ENCODE measurements at regions not wholly inside any gene's neighbourhood (a gene's known extent, or its start where the extent isn't known, plus 50 kb on each side); places are given as distances from the start of the nearest gene placed in this dataset.

GRCh38 chr21:33155422-33155821, 74.3 kb upstream of the IFNAR2 start:
- Mint-ChIP-seq H3K27me3 (ENCODE audit: low read depth, unreplicated experiment) (peaks cover 37% of the 10 kb centered on the region), H3K9me3 (ENCODE audit: unreplicated experiment) (peaks cover 4% of the 10 kb centered on the region), H3K4me3 (ENCODE audit: unreplicated experiment) (no peak overlapping the region), H3K4me1 (ENCODE audit: low read depth, unreplicated experiment) (no peaks in the 10 kb centered on the region), H3K27ac (ENCODE audit: unreplicated experiment) (no peak overlapping the region), H3K36me3 (ENCODE audit: low read depth, unreplicated experiment) (peaks cover 2% of the 10 kb centered on the region)
- no peak for FAIRE-seq
- Histone ChIP-seq H4K20me1 (ENCODE audit: insufficient read depth, low read length) (no peaks in the 10 kb centered on the region), H3K79me2 (ENCODE audit: insufficient read depth, low read length) (no peaks in the 10 kb centered on the region), H3K27ac (ENCODE audit: low read depth, low read length) (no peak overlapping the region), H3K36me3 (ENCODE audit: insufficient read depth, low read length) (no peaks in the 10 kb centered on the region), H2AFZ (ENCODE audit: low read depth, low read length) (no peak overlapping the region), H3K4me3 (ENCODE audit: insufficient read depth, low read depth, low read length) (no peak overlapping the region), H3K27me3 (ENCODE audit: insufficient read depth, low read length) (peaks cover 10% of the 10 kb centered on the region), H3K4me2 (ENCODE audit: low read length) (no peak overlapping the region), H3K9me3 (ENCODE audit: insufficient read depth, low read depth, low read length) (no peaks in the 10 kb centered on the region), H3K4me1 (ENCODE audit: insufficient read depth, low read length) (no peaks in the 10 kb centered on the region), H3K9ac (ENCODE audit: low read length) (no peak overlapping the region)
- no peak for TF ChIP-seq CTCF (IDR thresholded peaks at IDR 0.05; ENCODE audit: insufficient read depth, low read depth, low read length)
- no peak for TF ChIP-seq EZH2 (IDR thresholded peaks at IDR 0.05; ENCODE audit: insufficient read depth, low read length)
- no peak for DNase-seq (ENCODE audit: low read depth)

GRCh38 chr21:33157303-33157702, 72.4 kb upstream of the IFNAR2 start:
- no peak overlapping the region for H2AFZ ChIP-seq (ENCODE audit: low read depth, low read length)
- no peak overlapping the region for H3K4me2 ChIP-seq (ENCODE audit: low read length)
- Mint-ChIP-seq H3K9me3 (ENCODE audit: unreplicated experiment) (peaks cover 4% of the 10 kb centered on the region), H3K4me1 (ENCODE audit: low read depth, unreplicated experiment) (no peaks in the 10 kb centered on the region), H3K27me3 (ENCODE audit: low read depth, unreplicated experiment) (peaks cover 28% of the 10 kb centered on the region), H3K27ac (ENCODE audit: unreplicated experiment) (no peak overlapping the region), H3K36me3 (ENCODE audit: low read depth, unreplicated experiment) (no peaks in the 10 kb centered on the region), H3K4me3 (ENCODE audit: unreplicated experiment) (no peak overlapping the region)
- H3K4me1 ChIP-seq (ENCODE audit: insufficient read depth, low read length) = no peaks in the 10 kb centered on the region
- H3K9me3 ChIP-seq (ENCODE audit: insufficient read depth, low read depth, low read length) = no peaks in the 10 kb centered on the region
- no peak overlapping the region for H3K27ac ChIP-seq (ENCODE audit: low read depth, low read length)
- H3K4me3 ChIP-seq (ENCODE audit: insufficient read depth, low read depth, low read length) = no peak overlapping the region
- DNase-seq (ENCODE audit: low read depth) = no peak
- no peaks in the 10 kb centered on the region for H4K20me1 ChIP-seq (ENCODE audit: insufficient read depth, low read length)
- no peak overlapping the region for H3K9ac ChIP-seq (ENCODE audit: low read length)
- TF ChIP-seq EZH2 (IDR thresholded peaks at IDR 0.05; ENCODE audit: insufficient read depth, low read length) (no peak), CTCF (IDR thresholded peaks at IDR 0.05; ENCODE audit: insufficient read depth, low read depth, low read length) (no peak)
- no peak for FAIRE-seq
- no peaks in the 10 kb centered on the region for H3K36me3 ChIP-seq (ENCODE audit: insufficient read depth, low read length)
- H3K79me2 ChIP-seq (ENCODE audit: insufficient read depth, low read length) = no peaks in the 10 kb centered on the region
- H3K27me3 ChIP-seq (ENCODE audit: insufficient read depth, low read length) = peaks cover 6% of the 10 kb centered on the region

GRCh38 chr21:33158654-33159053, 71.1 kb upstream of the IFNAR2 start:
- H3K4me3 Mint-ChIP-seq (ENCODE audit: unreplicated experiment) = no peak overlapping the region
- Histone ChIP-seq H3K27ac (ENCODE audit: low read depth, low read length) (no peak overlapping the region), H3K4me3 (ENCODE audit: insufficient read depth, low read depth, low read length) (no peak overlapping the region), H2AFZ (ENCODE audit: low read depth, low read length) (no peak overlapping the region), H4K20me1 (ENCODE audit: insufficient read depth, low read length) (no peaks in the 10 kb centered on the region), H3K9me3 (ENCODE audit: insufficient read depth, low read depth, low read length) (no peaks in the 10 kb centered on the region), H3K36me3 (ENCODE audit: insufficient read depth, low read length) (no peaks in the 10 kb centered on the region), H3K4me1 (ENCODE audit: insufficient read depth, low read length) (no peaks in the 10 kb centered on the region), H3K27me3 (ENCODE audit: insufficient read depth, low read length) (peaks cover 13% of the 10 kb centered on the region), H3K4me2 (ENCODE audit: low read length) (no peak overlapping the region), H3K9ac (ENCODE audit: low read length) (no peak overlapping the region), H3K79me2 (ENCODE audit: insufficient read depth, low read length) (no peaks in the 10 kb centered on the region)
- no peak overlapping the region for H3K27ac Mint-ChIP-seq (ENCODE audit: unreplicated experiment)
- no peaks in the 10 kb centered on the region for H3K36me3 Mint-ChIP-seq (ENCODE audit: low read depth, unreplicated experiment)
- peaks cover 4% of the 10 kb centered on the region for H3K9me3 Mint-ChIP-seq (ENCODE audit: unreplicated experiment)
- no peaks in the 10 kb centered on the region for H3K4me1 Mint-ChIP-seq (ENCODE audit: low read depth, unreplicated experiment)
- FAIRE-seq = no peak
- no peak for TF ChIP-seq EZH2 (IDR thresholded peaks at IDR 0.05; ENCODE audit: insufficient read depth, low read length)
- no peak for TF ChIP-seq CTCF (IDR thresholded peaks at IDR 0.05; ENCODE audit: insufficient read depth, low read depth, low read length)
- peaks cover 19% of the 10 kb centered on the region for H3K27me3 Mint-ChIP-seq (ENCODE audit: low read depth, unreplicated experiment)
- DNase-seq (ENCODE audit: low read depth) = no peak
